GM23338 (cell line): ENCODE measurements at regions not wholly inside any gene's neighbourhood (a gene's known extent, or its start where the extent isn't known, plus 50 kb on each side); places are given as distances from the start of the nearest gene placed in this dataset.

Source experiments
- CREB1 ChIP-seq: fragments of 250-450 bp; sonication (Bioruptor Pico); IDR thresholded peaks from 2 replicates; pipeline ENCODE4 v1.5.0; 2020; ENCODE audit warnings: low read depth, mild to moderate bottlenecking, moderate library complexity
- EZH2 ChIP-seq: fragments of 200-600 bp; sonication (generic); IDR thresholded peaks from one replicate; pipeline ENCODE4 v1.8.0; 2017; ENCODE audit warnings: antibody characterized with exemption, mild to moderate bottlenecking, low read depth; ENCODE audit not compliant: unreplicated experiment
- EZH2phosphoT487 ChIP-seq: fragments of 200-600 bp; sonication (generic); IDR thresholded peaks from one replicate; pipeline ENCODE4 v1.8.1; 2018; ENCODE audit warnings: antibody characterized with exemption; ENCODE audit not compliant: unreplicated experiment
- JUNB ChIP-seq: IDR thresholded peaks from one replicate; pipeline ENCODE4 v1.6.1; 2016; ENCODE audit warnings: antibody characterized with exemption; ENCODE audit not compliant: unreplicated experiment
- NANOG ChIP-seq: IDR thresholded peaks from 2 replicates; pipeline ENCODE4 v1.6.1; 2016; ENCODE audit warnings: antibody characterized with exemption, borderline replicate concordance
- POLR2AphosphoS5 ChIP-seq: IDR thresholded peaks from 2 replicates; pipeline ENCODE4 v1.6.1; 2016; ENCODE audit warnings: antibody characterized with exemption, low read depth
- STAT1 ChIP-seq: IDR thresholded peaks from one replicate; pipeline ENCODE4 v1.6.1; 2016; ENCODE audit warnings: antibody characterized with exemption; ENCODE audit not compliant: unreplicated experiment
- ZNF114 ChIP-seq: fragments of 250-450 bp; sonication (Bioruptor Pico); IDR thresholded peaks from 2 replicates; pipeline ENCODE4 v1.5.0; 2020; ENCODE audit warnings: mild to moderate bottlenecking, moderate library complexity
- ZNF331 ChIP-seq: fragments of 250-450 bp; sonication (Bioruptor Pico); IDR thresholded peaks from 2 replicates; pipeline ENCODE4 v1.5.0; 2020; ENCODE audit warnings: low read depth, mild to moderate bottlenecking, moderate library complexity
- TF ChIP-seq, protein P1 (sequence below), 2 experiments: fragments of 200-600 bp in 1 of 2; sonication (generic) in 1 of 2; conservative IDR thresholded peaks; 2 replicates each; pipeline versions ENCODE4 v1.5.1 to v1.6.1; 2016 to 2017; ENCODE audit warnings: antibody characterized with exemption in 2 of 2, low read depth in 2 of 2, mild to moderate bottlenecking in 2 of 2, moderate library complexity in 1 of 2
- TF ChIP-seq, protein P2 (sequence below): IDR thresholded peaks from 2 replicates; pipeline ENCODE4 v1.6.1; 2016; ENCODE audit warnings: antibody characterized with exemption
- TF ChIP-seq, protein P3 (sequence below): IDR thresholded peaks from one replicate; pipeline ENCODE4 v1.6.1; 2018; ENCODE audit warnings: antibody characterized with exemption; ENCODE audit not compliant: unreplicated experiment

DNA sequence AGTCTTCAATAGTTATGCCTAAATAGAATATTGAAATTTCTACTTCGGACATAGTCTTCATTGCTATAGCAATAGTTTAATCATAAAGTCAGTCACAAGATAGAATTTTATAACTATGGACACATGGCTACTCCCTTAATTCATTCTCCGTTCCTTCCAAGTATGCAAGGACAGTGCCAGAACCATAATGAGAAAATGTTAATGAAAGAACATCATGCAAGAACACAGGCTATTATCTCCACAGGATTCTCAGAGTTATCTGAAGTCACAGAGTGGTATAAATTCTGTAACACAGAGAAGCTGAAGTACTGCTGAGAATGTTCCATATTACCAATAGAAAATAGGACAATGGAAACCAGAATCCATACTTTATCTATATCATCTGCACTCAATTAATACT, 826.2 kb downstream of the EPHA7 start:
- TF ChIP-seq EZH2 = no peak
- TF ChIP-seq, protein P1, sequence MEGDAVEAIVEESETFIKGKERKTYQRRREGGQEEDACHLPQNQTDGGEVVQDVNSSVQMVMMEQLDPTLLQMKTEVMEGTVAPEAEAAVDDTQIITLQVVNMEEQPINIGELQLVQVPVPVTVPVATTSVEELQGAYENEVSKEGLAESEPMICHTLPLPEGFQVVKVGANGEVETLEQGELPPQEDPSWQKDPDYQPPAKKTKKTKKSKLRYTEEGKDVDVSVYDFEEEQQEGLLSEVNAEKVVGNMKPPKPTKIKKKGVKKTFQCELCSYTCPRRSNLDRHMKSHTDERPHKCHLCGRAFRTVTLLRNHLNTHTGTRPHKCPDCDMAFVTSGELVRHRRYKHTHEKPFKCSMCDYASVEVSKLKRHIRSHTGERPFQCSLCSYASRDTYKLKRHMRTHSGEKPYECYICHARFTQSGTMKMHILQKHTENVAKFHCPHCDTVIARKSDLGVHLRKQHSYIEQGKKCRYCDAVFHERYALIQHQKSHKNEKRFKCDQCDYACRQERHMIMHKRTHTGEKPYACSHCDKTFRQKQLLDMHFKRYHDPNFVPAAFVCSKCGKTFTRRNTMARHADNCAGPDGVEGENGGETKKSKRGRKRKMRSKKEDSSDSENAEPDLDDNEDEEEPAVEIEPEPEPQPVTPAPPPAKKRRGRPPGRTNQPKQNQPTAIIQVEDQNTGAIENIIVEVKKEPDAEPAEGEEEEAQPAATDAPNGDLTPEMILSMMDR (conservative IDR thresholded peaks at IDR 0.05; ENCODE audit: low read depth in 2 of 2) = no peak
- TF ChIP-seq, protein P2, sequence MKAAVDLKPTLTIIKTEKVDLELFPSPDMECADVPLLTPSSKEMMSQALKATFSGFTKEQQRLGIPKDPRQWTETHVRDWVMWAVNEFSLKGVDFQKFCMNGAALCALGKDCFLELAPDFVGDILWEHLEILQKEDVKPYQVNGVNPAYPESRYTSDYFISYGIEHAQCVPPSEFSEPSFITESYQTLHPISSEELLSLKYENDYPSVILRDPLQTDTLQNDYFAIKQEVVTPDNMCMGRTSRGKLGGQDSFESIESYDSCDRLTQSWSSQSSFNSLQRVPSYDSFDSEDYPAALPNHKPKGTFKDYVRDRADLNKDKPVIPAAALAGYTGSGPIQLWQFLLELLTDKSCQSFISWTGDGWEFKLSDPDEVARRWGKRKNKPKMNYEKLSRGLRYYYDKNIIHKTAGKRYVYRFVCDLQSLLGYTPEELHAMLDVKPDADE = no peak
- TF ChIP-seq CREB1 = no peak
- no peak for TF ChIP-seq POLR2AphosphoS5
- TF ChIP-seq, protein P3, sequence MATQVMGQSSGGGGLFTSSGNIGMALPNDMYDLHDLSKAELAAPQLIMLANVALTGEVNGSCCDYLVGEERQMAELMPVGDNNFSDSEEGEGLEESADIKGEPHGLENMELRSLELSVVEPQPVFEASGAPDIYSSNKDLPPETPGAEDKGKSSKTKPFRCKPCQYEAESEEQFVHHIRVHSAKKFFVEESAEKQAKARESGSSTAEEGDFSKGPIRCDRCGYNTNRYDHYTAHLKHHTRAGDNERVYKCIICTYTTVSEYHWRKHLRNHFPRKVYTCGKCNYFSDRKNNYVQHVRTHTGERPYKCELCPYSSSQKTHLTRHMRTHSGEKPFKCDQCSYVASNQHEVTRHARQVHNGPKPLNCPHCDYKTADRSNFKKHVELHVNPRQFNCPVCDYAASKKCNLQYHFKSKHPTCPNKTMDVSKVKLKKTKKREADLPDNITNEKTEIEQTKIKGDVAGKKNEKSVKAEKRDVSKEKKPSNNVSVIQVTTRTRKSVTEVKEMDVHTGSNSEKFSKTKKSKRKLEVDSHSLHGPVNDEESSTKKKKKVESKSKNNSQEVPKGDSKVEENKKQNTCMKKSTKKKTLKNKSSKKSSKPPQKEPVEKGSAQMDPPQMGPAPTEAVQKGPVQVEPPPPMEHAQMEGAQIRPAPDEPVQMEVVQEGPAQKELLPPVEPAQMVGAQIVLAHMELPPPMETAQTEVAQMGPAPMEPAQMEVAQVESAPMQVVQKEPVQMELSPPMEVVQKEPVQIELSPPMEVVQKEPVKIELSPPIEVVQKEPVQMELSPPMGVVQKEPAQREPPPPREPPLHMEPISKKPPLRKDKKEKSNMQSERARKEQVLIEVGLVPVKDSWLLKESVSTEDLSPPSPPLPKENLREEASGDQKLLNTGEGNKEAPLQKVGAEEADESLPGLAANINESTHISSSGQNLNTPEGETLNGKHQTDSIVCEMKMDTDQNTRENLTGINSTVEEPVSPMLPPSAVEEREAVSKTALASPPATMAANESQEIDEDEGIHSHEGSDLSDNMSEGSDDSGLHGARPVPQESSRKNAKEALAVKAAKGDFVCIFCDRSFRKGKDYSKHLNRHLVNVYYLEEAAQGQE = no peak
- TF ChIP-seq NANOG = no peak
- TF ChIP-seq EZH2phosphoT487 = no peak
- TF ChIP-seq STAT1 = no peak
- no peak for TF ChIP-seq JUNB
- no peak for TF ChIP-seq ZNF114
- no peak for TF ChIP-seq ZNF331 (CRISPR knock-in tag)
